ENCODE measurements at regions not wholly inside any gene's neighbourhood (a gene's known extent, or its start where the extent isn't known, plus 50 kb on each side); places are given as distances from the start of the nearest gene placed in this dataset.
A peak's percentile ranks its signal among the peaks of the same experiment; 100 is the strongest.

GRCh38 chrX:15050395-15050794, 177.2 kb downstream of the MOSPD2 start:
- H3K9me3 Mint-ChIP-seq (ENCODE audit: unreplicated experiment) = peaks cover 2% of the 10 kb centered on the region
- no peaks in the 10 kb centered on the region for H3K4me1 ChIP-seq (ENCODE audit: insufficient read depth, low read length)

GRCh38 chrX:15043538-15043937, 170.3 kb downstream of the MOSPD2 start:
- H3K27me3 Mint-ChIP-seq (ENCODE audit: low read depth, unreplicated experiment) = no peaks in the 10 kb centered on the region
- H3K9ac ChIP-seq (ENCODE audit: low read length) = no peak overlapping the region
- no peak overlapping the region for H3K27ac ChIP-seq (ENCODE audit: low read depth, low read length)
- no peaks in the 10 kb centered on the region for H3K27me3 ChIP-seq (ENCODE audit: insufficient read depth, low read length)
- H3K4me1 Mint-ChIP-seq (ENCODE audit: low read depth, unreplicated experiment) = no peaks in the 10 kb centered on the region
- no peaks in the 10 kb centered on the region for H3K36me3 ChIP-seq (ENCODE audit: insufficient read depth, low read length)
- H2AFZ ChIP-seq (ENCODE audit: low read depth, low read length) = no peak overlapping the region
- H3K36me3 Mint-ChIP-seq (ENCODE audit: low read depth, unreplicated experiment) = no peaks in the 10 kb centered on the region
- no peak overlapping the region for H3K4me3 Mint-ChIP-seq (ENCODE audit: unreplicated experiment)
- no peaks in the 10 kb centered on the region for H3K4me1 ChIP-seq (ENCODE audit: insufficient read depth, low read length)
- H4K20me1 ChIP-seq (ENCODE audit: insufficient read depth, low read length) = no peaks in the 10 kb centered on the region
- no peak overlapping the region for H3K4me3 ChIP-seq (ENCODE audit: insufficient read depth, low read depth, low read length)
- H3K79me2 ChIP-seq (ENCODE audit: insufficient read depth, low read length) = no peaks in the 10 kb centered on the region
- TF ChIP-seq EZH2 (IDR thresholded peaks at IDR 0.05; ENCODE audit: insufficient read depth, low read length) (no peak), CTCF (IDR thresholded peaks at IDR 0.05; ENCODE audit: insufficient read depth, low read depth, low read length) (no peak)
- H3K9me3 Mint-ChIP-seq (ENCODE audit: unreplicated experiment) = no peaks in the 10 kb centered on the region
- peak; percentile 67 for FAIRE-seq
- H3K9me3 ChIP-seq (ENCODE audit: insufficient read depth, low read depth, low read length) = no peaks in the 10 kb centered on the region
- no peak overlapping the region for H3K27ac Mint-ChIP-seq (ENCODE audit: unreplicated experiment)
- no peak for DNase-seq (ENCODE audit: low read depth)
- no peak overlapping the region for H3K4me2 ChIP-seq (ENCODE audit: low read length)

More at GRCh38 chrX:15050395-15050794, 177.2 kb downstream of the MOSPD2 start:
- no peak for TF ChIP-seq EZH2 (IDR thresholded peaks at IDR 0.05; ENCODE audit: insufficient read depth, low read length)
- TF ChIP-seq CTCF (IDR thresholded peaks at IDR 0.05; ENCODE audit: insufficient read depth, low read depth, low read length) = no peak
- Histone ChIP-seq H3K27me3 (ENCODE audit: insufficient read depth, low read length) (no peaks in the 10 kb centered on the region), H3K79me2 (ENCODE audit: insufficient read depth, low read length) (no peaks in the 10 kb centered on the region), H3K4me2 (ENCODE audit: low read length) (no peak overlapping the region), H3K9me3 (ENCODE audit: insufficient read depth, low read depth, low read length) (no peaks in the 10 kb centered on the region), H3K36me3 (ENCODE audit: insufficient read depth, low read length) (no peaks in the 10 kb centered on the region), H3K4me3 (ENCODE audit: insufficient read depth, low read depth, low read length) (no peak overlapping the region), H3K27ac (ENCODE audit: low read depth, low read length) (no peak overlapping the region), H2AFZ (ENCODE audit: low read depth, low read length) (no peak overlapping the region), H3K9ac (ENCODE audit: low read length) (no peak overlapping the region), H4K20me1 (ENCODE audit: insufficient read depth, low read length) (no peaks in the 10 kb centered on the region)
- Mint-ChIP-seq H3K36me3 (ENCODE audit: low read depth, unreplicated experiment) (no peaks in the 10 kb centered on the region), H3K4me3 (ENCODE audit: unreplicated experiment) (no peak overlapping the region), H3K27ac (ENCODE audit: unreplicated experiment) (no peak overlapping the region), H3K4me1 (ENCODE audit: low read depth, unreplicated experiment) (peaks cover 3% of the 10 kb centered on the region), H3K27me3 (ENCODE audit: low read depth, unreplicated experiment) (no peaks in the 10 kb centered on the region)
- FAIRE-seq (no peak), DNase-seq (ENCODE audit: low read depth) (no peak)

- FAIRE-seq (peak; percentile 78), DNase-seq (ENCODE audit: low read depth) (no peak)
- Histone ChIP-seq H3K4me1 (ENCODE audit: insufficient read depth, low read length) (no peaks in the 10 kb centered on the region), H3K79me2 (ENCODE audit: insufficient read depth, low read length) (no peaks in the 10 kb centered on the region), H3K36me3 (ENCODE audit: insufficient read depth, low read length) (no peaks in the 10 kb centered on the region), H3K9ac (ENCODE audit: low read length) (no peak overlapping the region), H3K4me2 (ENCODE audit: low read length) (no peak overlapping the region), H3K27me3 (ENCODE audit: insufficient read depth, low read length) (no peaks in the 10 kb centered on the region), H3K9me3 (ENCODE audit: insufficient read depth, low read depth, low read length) (no peaks in the 10 kb centered on the region), H2AFZ (ENCODE audit: low read depth, low read length) (no peak overlapping the region), H4K20me1 (ENCODE audit: insufficient read depth, low read length) (no peaks in the 10 kb centered on the region), H3K27ac (ENCODE audit: low read depth, low read length) (no peak overlapping the region), H3K4me3 (ENCODE audit: insufficient read depth, low read depth, low read length) (no peak overlapping the region)
- Mint-ChIP-seq H3K27ac (ENCODE audit: unreplicated experiment) (no peak overlapping the region), H3K4me3 (ENCODE audit: unreplicated experiment) (no peak overlapping the region), H3K9me3 (ENCODE audit: unreplicated experiment) (no peaks in the 10 kb centered on the region), H3K36me3 (ENCODE audit: low read depth, unreplicated experiment) (no peaks in the 10 kb centered on the region), H3K27me3 (ENCODE audit: low read depth, unreplicated experiment) (no peaks in the 10 kb centered on the region), H3K4me1 (ENCODE audit: low read depth, unreplicated experiment) (no peaks in the 10 kb centered on the region)
- TF ChIP-seq EZH2 (IDR thresholded peaks at IDR 0.05; ENCODE audit: insufficient read depth, low read length) = no peak
- TF ChIP-seq CTCF (IDR thresholded peaks at IDR 0.05; ENCODE audit: insufficient read depth, low read depth, low read length) = no peak
Measured at GRCh38 chrX:15033917-15034316, 160.7 kb downstream of the MOSPD2 start.

Measured in astrocyte (in vitro differentiated cells and primary cell).